ENCODE measurements at regions not wholly inside any gene's neighbourhood (a gene's known extent, or its start where the extent isn't known, plus 50 kb on each side); places are given as distances from the start of the nearest gene placed in this dataset.

DNA sequence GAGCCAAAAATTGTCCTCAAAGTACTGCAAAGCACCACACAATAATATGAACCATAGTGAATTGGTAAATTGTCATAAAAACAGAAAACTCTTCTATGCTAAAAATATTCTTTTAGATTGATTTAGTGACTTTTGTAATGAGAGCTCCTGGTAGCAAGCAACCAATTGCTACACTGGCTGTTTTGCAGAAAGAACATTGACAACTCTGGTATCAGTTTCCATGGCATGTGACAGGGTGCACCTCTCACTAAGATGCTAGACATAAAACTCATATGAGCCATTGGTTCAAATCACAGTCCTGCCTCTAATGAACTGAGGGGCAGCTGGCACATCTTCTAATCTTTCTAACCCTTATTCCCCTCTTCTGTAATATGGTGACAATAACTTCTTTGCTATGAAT, 212.2 kb downstream of the HS3ST1 start:
- Mint-ChIP-seq H3K27me3 (ENCODE audit: low read depth) (no peaks in the 10 kb centered on the region), H3K9me3 (ENCODE audit: low read depth) (peaks cover 10% of the 10 kb centered on the region), H3K4me3 (ENCODE audit: unreplicated experiment) (no peak overlapping the region), H3K36me3 (ENCODE audit: low read depth) (no peaks in the 10 kb centered on the region), H3K4me1 (ENCODE audit: low read depth) (no peaks in the 10 kb centered on the region), H3K27ac (ENCODE audit: unreplicated experiment) (no peak overlapping the region)
- no peak for DNase-seq (ENCODE audit: low spot score)
- TF ChIP-seq, protein P1, sequence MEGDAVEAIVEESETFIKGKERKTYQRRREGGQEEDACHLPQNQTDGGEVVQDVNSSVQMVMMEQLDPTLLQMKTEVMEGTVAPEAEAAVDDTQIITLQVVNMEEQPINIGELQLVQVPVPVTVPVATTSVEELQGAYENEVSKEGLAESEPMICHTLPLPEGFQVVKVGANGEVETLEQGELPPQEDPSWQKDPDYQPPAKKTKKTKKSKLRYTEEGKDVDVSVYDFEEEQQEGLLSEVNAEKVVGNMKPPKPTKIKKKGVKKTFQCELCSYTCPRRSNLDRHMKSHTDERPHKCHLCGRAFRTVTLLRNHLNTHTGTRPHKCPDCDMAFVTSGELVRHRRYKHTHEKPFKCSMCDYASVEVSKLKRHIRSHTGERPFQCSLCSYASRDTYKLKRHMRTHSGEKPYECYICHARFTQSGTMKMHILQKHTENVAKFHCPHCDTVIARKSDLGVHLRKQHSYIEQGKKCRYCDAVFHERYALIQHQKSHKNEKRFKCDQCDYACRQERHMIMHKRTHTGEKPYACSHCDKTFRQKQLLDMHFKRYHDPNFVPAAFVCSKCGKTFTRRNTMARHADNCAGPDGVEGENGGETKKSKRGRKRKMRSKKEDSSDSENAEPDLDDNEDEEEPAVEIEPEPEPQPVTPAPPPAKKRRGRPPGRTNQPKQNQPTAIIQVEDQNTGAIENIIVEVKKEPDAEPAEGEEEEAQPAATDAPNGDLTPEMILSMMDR (IDR thresholded peaks at IDR 0.05) = no peak

DNA sequence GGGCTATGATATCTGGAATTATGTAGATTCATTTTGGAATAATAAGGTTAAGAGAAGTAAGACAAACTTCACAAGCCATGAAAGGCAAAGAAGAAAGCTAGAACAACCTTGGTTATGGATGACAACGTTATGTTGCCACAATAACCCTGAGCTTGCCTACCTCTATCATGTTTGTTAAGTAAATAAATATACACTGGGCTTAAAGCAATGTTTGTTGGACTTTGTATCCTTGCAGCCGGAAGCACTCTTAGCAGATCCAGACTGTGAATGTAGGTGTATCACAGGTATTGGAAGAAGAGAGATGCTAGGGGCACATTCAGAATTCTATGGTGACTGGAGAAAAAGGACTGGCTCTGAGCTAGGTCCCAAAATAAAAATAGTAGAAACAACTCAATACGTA, 214.4 kb downstream of the HS3ST1 start:
- no peak overlapping the region for H3K27ac Mint-ChIP-seq (ENCODE audit: unreplicated experiment)
- no peak for DNase-seq (ENCODE audit: low spot score)
- H3K27me3 Mint-ChIP-seq (ENCODE audit: low read depth) = no peaks in the 10 kb centered on the region
- H3K9me3 Mint-ChIP-seq (ENCODE audit: low read depth) = peaks cover 8% of the 10 kb centered on the region
- H3K4me3 Mint-ChIP-seq (ENCODE audit: unreplicated experiment) = no peak overlapping the region
- no peaks in the 10 kb centered on the region for H3K36me3 Mint-ChIP-seq (ENCODE audit: low read depth)
- H3K4me1 Mint-ChIP-seq (ENCODE audit: low read depth) = no peaks in the 10 kb centered on the region
- TF ChIP-seq, protein P1 (IDR thresholded peaks at IDR 0.05) = no peak

DNA sequence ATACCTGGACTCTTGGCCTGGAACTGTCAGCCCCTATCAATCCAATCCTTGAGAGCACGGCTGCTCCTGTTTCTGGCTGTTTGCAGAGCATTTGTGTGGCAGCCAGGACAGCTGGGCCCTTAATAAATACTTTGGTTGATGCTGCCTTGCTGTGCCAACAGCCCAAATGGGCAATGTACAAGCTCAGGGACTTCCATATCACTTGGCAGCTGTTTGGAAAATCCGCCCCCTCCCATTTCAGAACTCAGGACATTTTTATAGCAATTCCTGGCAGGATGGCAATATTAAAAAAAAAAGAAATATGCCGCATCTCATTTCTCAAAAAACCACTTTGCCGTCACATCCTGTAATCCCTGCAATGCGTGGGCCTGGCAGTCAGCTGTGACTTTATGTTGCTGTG, 218.9 kb downstream of the HS3ST1 start:
- Mint-ChIP-seq H3K4me3 (ENCODE audit: unreplicated experiment) (no peak overlapping the region), H3K36me3 (ENCODE audit: low read depth) (no peaks in the 10 kb centered on the region), H3K27me3 (ENCODE audit: low read depth) (no peaks in the 10 kb centered on the region), H3K9me3 (ENCODE audit: low read depth) (peaks cover 27% of the 10 kb centered on the region), H3K27ac (ENCODE audit: unreplicated experiment) (no peak overlapping the region), H3K4me1 (ENCODE audit: low read depth) (no peaks in the 10 kb centered on the region)
- no peak for DNase-seq (ENCODE audit: low spot score)
- TF ChIP-seq, protein P1 (IDR thresholded peaks at IDR 0.05) = no peak

DNA sequence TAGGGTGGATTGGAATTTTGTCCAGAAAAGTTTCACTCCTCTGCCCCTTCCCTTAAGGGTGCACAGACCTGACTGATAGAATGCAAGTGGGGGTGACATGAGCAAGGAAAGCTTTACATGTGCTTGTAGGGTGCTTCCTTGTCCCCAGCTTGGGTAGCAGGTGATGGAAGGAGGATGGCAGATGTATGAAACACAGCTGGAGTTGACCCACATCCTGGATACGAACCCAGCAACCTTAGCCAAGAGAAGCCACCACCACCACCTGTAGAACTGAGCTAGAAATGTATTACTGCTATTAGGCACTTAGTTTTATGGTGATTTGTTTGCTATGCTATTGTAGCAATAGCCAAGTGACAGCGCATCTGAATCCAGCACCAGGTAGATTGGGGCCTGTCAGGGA, 227.4 kb downstream of the HS3ST1 start:
- no peaks in the 10 kb centered on the region for H3K4me1 Mint-ChIP-seq (ENCODE audit: low read depth)
- DNase-seq (ENCODE audit: low spot score) = no peak
- peaks cover 12% of the 10 kb centered on the region for H3K9me3 Mint-ChIP-seq (ENCODE audit: low read depth)
- H3K27me3 Mint-ChIP-seq (ENCODE audit: low read depth) = no peaks in the 10 kb centered on the region
- TF ChIP-seq, protein P1 (IDR thresholded peaks at IDR 0.05) = no peak
- H3K36me3 Mint-ChIP-seq (ENCODE audit: low read depth) = no peaks in the 10 kb centered on the region
- no peak overlapping the region for H3K27ac Mint-ChIP-seq (ENCODE audit: unreplicated experiment)
- no peak overlapping the region for H3K4me3 Mint-ChIP-seq (ENCODE audit: unreplicated experiment)

DNA sequence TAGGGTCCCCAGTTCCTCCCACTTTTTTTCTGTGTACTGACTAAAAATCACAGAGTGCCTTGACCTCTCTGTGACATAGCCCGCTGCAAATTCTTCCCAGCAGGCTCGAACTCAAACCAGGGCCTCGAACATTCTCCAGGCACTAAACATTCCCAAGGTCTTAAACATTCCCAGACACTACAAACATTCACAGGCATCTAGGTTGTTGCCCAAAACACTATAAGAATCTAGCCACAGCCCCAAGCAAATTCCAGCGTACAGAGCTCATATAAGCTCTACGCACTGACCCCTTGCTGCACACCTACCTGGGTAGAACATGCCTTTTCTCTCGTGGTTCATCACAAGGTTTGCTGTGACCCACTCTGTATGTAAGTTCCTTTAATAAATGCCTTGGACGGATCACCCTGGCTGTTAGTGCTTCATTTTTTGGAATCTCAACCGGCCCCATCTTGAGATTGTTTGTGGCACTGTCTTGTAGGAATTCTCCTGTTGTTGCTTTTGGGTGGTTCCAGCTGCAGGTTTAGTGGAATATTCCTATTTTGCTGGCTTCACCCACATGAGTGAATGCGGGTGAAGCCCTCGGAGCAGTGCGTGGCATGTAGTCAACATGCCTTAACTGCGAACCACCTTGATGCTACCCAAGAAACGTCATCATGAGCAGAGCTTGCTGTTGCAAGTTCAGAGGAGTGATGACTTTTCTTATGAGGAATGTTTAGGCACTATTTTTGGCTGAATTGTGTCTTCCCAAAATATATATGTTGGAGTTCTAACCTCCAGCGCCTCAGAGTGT, 230.0 kb downstream of the HS3ST1 start:
- no peak overlapping the region for H3K27ac Mint-ChIP-seq (ENCODE audit: unreplicated experiment)

More for the DNA sequence above, 230.0 kb downstream of the HS3ST1 start:
- H3K36me3 Mint-ChIP-seq (ENCODE audit: low read depth) = no peaks in the 10 kb centered on the region
- H3K27me3 Mint-ChIP-seq (ENCODE audit: low read depth) = peaks cover 2% of the 10 kb centered on the region
- no peak for DNase-seq (ENCODE audit: low spot score)
- H3K4me1 Mint-ChIP-seq (ENCODE audit: low read depth) = no peaks in the 10 kb centered on the region
- peaks cover 7% of the 10 kb centered on the region for H3K9me3 Mint-ChIP-seq (ENCODE audit: low read depth)
- no peak overlapping the region for H3K4me3 Mint-ChIP-seq (ENCODE audit: unreplicated experiment)
- TF ChIP-seq, protein P1 (IDR thresholded peaks at IDR 0.05) = no peak

Data from chondrocyte (in vitro differentiated cells).